ENCODE measurements at regions not wholly inside any gene's neighbourhood (a gene's known extent, or its start where the extent isn't known, plus 50 kb on each side); places are given as distances from the start of the nearest gene placed in this dataset.

GRCh38 chr22:42185915-42186439 lies 55.4 kb upstream of the CYP2D6 start:
- no TSS peak for BruUV-seq (replicated peaks)
- RAD21 ChIA-PET (ENCODE audit: low non-redundant PET in 1 of 2, low total read pairs in 2 of 2, uncharacterized antibody in 2 of 2, unreplicated experiment in 2 of 2) = no interaction called here
- Histone ChIP-seq H3K27me3 (ENCODE audit: insufficient read depth, low read length) (no peaks in the 10 kb centered on the region), H3K4me1 (ENCODE audit: control insufficient read depth in 1 of 2, insufficient read depth in 2 of 2, low read length in 2 of 2) (peaks cover 16 to 28% of the 10 kb centered on the region in 2 experiments), H4K20me1 (ENCODE audit: insufficient read depth) (peaks cover 4% of the 10 kb centered on the region; the same call in 1 of the 2 replicates), H3K36me3 (ENCODE audit: control insufficient read depth in 1 of 2, insufficient read depth in 2 of 2, low read length in 2 of 2) (no peaks in the 10 kb centered on the region), H3K9me3 (ENCODE audit: control insufficient read depth in 1 of 2, insufficient read depth in 1 of 2, low read depth in 1 of 2, low read length in 2 of 2) (no peaks in the 10 kb centered on the region), H3K4me3 (replicated peaks in 1 of 2; ENCODE audit: low read depth in 1 of 2, low read length in 2 of 2) (no peak overlapping the region), H2AFZ (ENCODE audit: low read depth, low read length, poor library complexity, severe bottlenecking) (no peak overlapping the region), H3K27ac (ENCODE audit: low read depth, low read length) (no peak overlapping the region), H3K4me2 (ENCODE audit: low read length) (no peak overlapping the region), H3K9me2 (ENCODE audit: insufficient read depth) (no peaks in the 10 kb centered on the region), H3K9ac (ENCODE audit: low read length) (no peak overlapping the region), H3K79me2 (ENCODE audit: insufficient read depth, low read length) (peaks cover 87% of the 10 kb centered on the region)
- ATAC-seq (no peak), DNase-seq (ENCODE audit: low read depth, low spot score) (no peak)
- no peak for TF ChIP-seq ZNF274 (IDR thresholded peaks at IDR 0.05; ENCODE audit: low read depth, low read length)
- TF ChIP-seq JUND (IDR thresholded peaks at IDR 0.05) = no peak
- no peak for TF ChIP-seq POLR2AphosphoS5 (IDR thresholded peaks at IDR 0.05; ENCODE audit: low read depth, low read length)
- TF ChIP-seq ZFX (IDR thresholded peaks at IDR 0.05) = no peak
- no peak for TF ChIP-seq FOSL1 (IDR thresholded peaks at IDR 0.05; ENCODE audit: low read depth)
- no peak for TF ChIP-seq CTCF (IDR thresholded peaks at IDR 0.05 in 2 of 3, conservative IDR thresholded peaks at IDR 0.05 in 1 of 3; ENCODE audit: borderline replicate concordance in 1 of 3, insufficient read depth in 1 of 3, low read depth in 2 of 3, low read length in 2 of 3)
- TF ChIP-seq RAD21 (IDR thresholded peaks at IDR 0.05; ENCODE audit: low read depth) = no peak
- TF ChIP-seq CBX3 (IDR thresholded peaks at IDR 0.05; ENCODE audit: low read depth) = no peak
- TF ChIP-seq TCF7L2 (IDR thresholded peaks at IDR 0.05; ENCODE audit: borderline replicate concordance, extremely low read depth, insufficient read depth, insufficient read length) = no peak
- no peak for TF ChIP-seq CEBPB (IDR thresholded peaks at IDR 0.05; ENCODE audit: low read depth)
- no peak for TF ChIP-seq YY1 (IDR thresholded peaks at IDR 0.05; ENCODE audit: extremely low read depth, insufficient replicate concordance, low read depth, low read length)
- TF ChIP-seq SIN3A (IDR thresholded peaks at IDR 0.05; ENCODE audit: low read depth) = no peak
- no peak for TF ChIP-seq ELF1 (IDR thresholded peaks at IDR 0.05; ENCODE audit: borderline replicate concordance, low read depth)
- TF ChIP-seq EGR1 (IDR thresholded peaks at IDR 0.05; ENCODE audit: low read depth) = no peak
- no peak for TF ChIP-seq POLR2A (IDR thresholded peaks at IDR 0.05; ENCODE audit: borderline replicate concordance, extremely low read depth, insufficient read depth, insufficient read length)
- no peak for TF ChIP-seq ZBTB33 (IDR thresholded peaks at IDR 0.05; ENCODE audit: extremely low read depth, insufficient replicate concordance, low read length)
- no peak for TF ChIP-seq ATF3 (IDR thresholded peaks at IDR 0.05)
- no peak for TF ChIP-seq SP1 (IDR thresholded peaks at IDR 0.05; ENCODE audit: low read depth)
- no peak for TF ChIP-seq EZH2phosphoT487 (IDR thresholded peaks at IDR 0.05; ENCODE audit: borderline replicate concordance)
- CTCF ChIA-PET = no interaction called here
- intact Hi-C loops (cut with micrococcal nuclease) = no loop called here
- POLR2A ChIA-PET = no interaction called here

Data from HCT116 (cell line).